Astrocyte of the cerebellum (primary cell): ENCODE measurements at regions not wholly inside any gene's neighbourhood (a gene's known extent, or its start where the extent isn't known, plus 50 kb on each side); places are given as distances from the start of the nearest gene placed in this dataset.

Source experiments
- DNase-seq: peaks from one replicate; pipeline ENCODE4 v3.0.0-alpha.2; 2011; ENCODE audit warnings: low read depth
- H3K4me3 ChIP-seq: 2 replicates; pipeline ENCODE4 v1.5.1; 2011; ENCODE audit warnings: mild to moderate bottlenecking, low read depth, low read length, moderate library complexity
- in situ Hi-C: cut with HindIII; loops from 2 replicates; pipeline ENCODE4 v1.10.0; 2017; ENCODE audit warnings: low sequenced_read_pairs
- TF ChIP-seq, protein P1 (sequence below): IDR thresholded peaks from 2 replicates; pipeline ENCODE4 v1.5.1; 2012; ENCODE audit warnings: low read length, low read depth, moderate library complexity, mild to moderate bottlenecking; ENCODE audit errors: missing control alignments

DNA sequence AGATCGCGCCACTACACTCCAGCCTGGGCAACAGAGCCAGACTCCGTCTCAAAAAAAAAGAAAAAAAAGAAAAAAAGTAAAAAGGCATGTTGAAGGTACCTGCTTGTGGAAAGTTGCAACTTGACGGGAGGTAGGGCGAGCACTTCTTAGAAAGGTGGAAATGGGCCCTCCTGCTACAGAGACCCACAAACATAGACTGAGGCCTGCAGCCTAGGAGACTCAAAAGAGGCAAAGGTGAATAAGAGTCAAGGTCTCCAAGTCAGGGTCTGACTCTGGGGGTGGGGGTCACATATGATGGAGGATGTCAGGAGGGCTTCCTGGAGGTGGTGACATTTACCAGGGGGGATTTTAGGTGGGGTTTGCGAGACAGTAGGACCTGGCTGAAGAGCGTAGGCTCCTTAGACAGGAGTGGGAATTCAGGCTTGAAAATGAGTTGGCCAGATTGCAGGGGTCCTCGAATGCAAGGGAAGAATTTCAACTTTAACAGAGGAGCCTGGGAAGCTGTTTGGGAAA, 303.0 kb downstream of the SEC14L1 start:
- in situ Hi-C loops, result loop anchor here (10.0 kb wide), 1 partner anchor 119 kb away; no protein-coding TSS in a partner anchor
- H3K4me3 ChIP-seq, result no peak overlapping the region
- TF ChIP-seq, protein P1, sequence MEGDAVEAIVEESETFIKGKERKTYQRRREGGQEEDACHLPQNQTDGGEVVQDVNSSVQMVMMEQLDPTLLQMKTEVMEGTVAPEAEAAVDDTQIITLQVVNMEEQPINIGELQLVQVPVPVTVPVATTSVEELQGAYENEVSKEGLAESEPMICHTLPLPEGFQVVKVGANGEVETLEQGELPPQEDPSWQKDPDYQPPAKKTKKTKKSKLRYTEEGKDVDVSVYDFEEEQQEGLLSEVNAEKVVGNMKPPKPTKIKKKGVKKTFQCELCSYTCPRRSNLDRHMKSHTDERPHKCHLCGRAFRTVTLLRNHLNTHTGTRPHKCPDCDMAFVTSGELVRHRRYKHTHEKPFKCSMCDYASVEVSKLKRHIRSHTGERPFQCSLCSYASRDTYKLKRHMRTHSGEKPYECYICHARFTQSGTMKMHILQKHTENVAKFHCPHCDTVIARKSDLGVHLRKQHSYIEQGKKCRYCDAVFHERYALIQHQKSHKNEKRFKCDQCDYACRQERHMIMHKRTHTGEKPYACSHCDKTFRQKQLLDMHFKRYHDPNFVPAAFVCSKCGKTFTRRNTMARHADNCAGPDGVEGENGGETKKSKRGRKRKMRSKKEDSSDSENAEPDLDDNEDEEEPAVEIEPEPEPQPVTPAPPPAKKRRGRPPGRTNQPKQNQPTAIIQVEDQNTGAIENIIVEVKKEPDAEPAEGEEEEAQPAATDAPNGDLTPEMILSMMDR, result no peak
- DNase-seq, result no peak

DNA sequence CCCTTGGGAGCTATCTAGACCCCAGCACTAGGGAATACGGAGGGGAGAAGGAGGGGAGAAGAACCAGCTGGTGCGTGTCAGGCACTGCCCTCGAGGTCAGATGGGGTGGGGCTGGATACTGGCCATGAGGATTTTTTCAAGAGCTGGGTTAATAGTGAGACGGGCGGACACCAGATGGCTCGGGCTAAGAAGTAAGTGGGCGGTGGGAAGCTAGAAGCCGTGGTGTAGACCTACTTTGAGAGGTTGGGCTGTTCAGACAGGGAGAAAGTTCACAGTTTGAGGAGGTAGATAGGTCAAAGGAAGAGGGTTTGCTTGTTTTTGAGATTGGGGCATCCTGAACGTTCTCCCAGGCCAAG, 303.8 kb downstream of the SEC14L1 start:
- TF ChIP-seq, protein P1, result no peak
- H3K4me3 ChIP-seq, result no peak overlapping the region
- in situ Hi-C loops, result loop anchor here (10.0 kb wide), 1 partner anchor 120 kb away; no protein-coding TSS in a partner anchor
- no peak for DNase-seq

DNA sequence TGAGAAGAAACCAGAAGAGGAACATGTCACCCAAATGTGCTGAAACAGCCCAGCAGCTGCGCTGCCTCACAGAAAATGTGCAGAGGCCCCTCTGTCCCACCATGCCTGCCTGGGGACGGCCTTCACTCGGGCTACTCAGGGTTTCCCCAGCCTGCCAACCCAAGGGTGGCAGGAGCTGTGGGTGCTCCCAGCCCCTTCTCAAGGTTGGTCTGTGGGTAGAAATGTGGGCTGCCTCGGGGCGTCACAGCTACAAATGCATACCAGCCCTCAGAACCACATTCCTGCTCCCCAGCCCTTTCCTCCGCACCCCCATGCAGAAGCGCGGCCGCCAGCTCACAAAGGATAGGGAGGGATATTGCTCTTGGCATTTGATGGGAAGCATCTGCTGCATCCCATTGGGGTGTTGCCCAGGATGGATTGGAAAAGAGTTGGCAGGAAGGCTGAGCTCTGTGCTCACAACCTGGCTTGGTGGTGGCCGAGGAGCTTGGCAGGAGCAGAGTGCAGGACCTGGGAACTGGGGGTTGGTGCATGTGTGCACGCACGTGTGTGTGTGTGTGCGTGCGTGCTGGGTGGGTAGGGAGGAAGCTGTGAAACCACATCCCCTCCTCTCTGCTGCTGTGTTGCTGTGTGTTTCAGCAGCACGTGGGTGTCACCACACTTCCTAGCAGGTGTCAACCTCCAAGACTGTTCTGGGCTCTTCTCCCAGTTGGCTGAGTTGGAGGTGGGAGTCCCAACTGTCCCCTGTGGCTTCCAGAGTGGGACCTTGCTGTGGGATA, 304.4 kb downstream of the SEC14L1 start:
- no peak overlapping the region for H3K4me3 ChIP-seq
- TF ChIP-seq, protein P1, result no peak
- DNase-seq, result no peak
- in situ Hi-C loops, result loop anchor here (10.0 kb wide), 1 partner anchor 120 kb away; no protein-coding TSS in a partner anchor

DNA sequence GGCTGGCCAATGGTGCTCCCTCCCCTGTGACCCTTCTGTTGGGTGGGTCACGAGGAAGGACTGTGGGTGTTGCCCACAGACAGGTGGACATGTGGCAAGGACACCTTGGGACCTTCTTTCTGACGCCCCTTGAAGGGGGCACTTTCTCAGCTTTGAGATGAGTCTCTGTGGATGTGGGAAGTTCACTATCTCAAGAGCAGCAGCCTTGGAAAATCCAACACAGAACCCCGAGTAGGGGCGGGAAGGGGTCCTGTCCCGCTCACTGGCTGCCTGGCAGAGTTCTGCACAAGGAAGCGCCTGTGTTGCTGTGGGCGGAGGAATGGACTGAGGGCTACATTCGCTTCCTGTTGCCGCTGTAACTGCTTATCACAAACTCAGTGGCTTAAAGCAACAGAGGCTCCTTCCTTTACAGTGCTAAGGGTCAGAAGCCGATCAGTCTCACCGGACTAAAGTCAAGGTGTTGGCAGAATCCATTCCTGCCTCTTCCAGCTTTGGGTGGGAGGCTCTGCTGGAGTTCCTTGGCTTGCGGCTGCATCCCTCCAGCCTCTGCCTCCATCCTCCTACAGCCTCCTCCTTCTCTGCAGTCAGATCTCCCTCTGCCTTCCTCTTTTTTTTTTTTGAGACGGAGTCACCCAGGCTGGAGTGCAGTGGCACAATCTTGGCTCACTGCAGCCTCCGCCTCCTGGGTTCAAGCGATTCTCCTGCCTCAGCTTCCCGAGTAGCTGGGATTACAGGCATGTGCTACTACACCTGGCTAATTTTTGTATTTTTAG, 305.2 kb downstream of the SEC14L1 start:
- in situ Hi-C loops, result loop anchor here (10.0 kb wide), 1 partner anchor 121 kb away; no protein-coding TSS in a partner anchor
- TF ChIP-seq, protein P1, result no peak
- no peak overlapping the region for H3K4me3 ChIP-seq
- no peak for DNase-seq

DNA sequence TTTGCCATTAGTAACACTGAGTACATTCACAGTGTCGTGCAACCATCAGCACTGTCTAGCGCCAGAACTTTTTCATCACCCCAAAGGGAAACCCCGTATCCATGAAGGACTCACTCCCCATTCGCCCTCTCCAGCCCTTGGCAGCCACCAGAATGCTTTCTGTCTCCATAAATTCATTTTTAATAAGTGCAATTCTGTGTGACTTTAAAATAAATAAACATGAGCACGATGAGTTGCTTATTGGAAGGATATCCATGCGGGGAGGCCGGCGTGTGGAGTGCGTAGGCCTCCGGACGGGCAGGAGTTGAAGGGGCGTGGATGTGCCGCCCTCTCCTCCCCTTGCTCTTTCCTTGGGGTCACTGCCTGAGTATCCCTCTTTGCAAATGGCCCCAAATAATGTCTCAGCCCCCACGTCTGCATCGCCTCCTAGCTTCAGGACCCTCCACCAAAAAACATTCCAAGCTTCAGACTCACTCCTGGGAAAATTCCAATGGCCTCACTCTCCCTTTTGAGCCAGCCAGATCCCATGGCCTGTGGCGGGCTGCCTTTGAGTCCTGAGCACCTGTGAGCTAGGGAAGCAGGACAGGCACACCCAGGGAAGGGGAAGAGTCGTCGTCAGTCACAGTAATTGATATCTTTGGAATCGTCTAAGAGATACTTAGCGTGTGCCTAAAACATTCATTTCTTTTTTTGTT, 306.3 kb downstream of the SEC14L1 start:
- in situ Hi-C loops, result loop anchor here (10.0 kb wide), 1 partner anchor 122 kb away; no protein-coding TSS in a partner anchor
- H3K4me3 ChIP-seq, result no peak overlapping the region
- no peak for DNase-seq
- TF ChIP-seq, protein P1, result no peak

DNA sequence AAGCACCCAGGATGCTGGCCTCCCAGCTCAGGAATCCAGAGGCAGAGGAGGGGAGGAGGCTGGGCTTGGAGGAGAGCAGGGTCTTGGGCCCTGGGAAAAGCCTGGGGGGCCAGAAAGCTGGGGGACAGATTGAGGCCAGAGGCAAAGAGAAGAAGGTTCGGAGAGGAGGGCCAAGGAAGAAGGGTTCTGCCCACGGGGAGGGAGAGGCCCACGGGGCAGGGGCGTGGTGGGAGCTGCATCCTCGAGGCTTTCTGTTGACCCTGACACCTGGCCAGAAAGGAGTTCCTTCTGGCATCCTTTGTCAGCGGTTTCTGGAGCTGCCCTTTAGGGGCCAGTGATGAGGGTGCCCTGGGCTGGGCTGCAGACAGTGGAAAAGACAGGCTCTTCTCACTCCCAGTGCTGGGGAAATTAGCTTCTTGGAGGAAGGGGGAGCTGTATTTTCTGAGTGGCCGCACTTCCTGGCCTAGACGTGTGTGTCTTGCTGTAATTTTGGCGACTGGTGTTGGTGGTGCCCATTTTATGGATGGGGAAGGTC, 308.7 kb downstream of the SEC14L1 start:
- DNase-seq, result no peak
- in situ Hi-C loops, result loop anchor here (10.0 kb wide), 1 partner anchor 125 kb away; no protein-coding TSS in a partner anchor
- TF ChIP-seq, protein P1, result no peak
- H3K4me3 ChIP-seq, result no peak overlapping the region
